Transverse colon (tissue), 4 donors: ENCODE measurements at regions not wholly inside any gene's neighbourhood (a gene's known extent, or its start where the extent isn't known, plus 50 kb on each side); places are given as distances from the start of the nearest gene placed in this dataset.
"Not testable (repeated sequence)": the region's sequence is repeated elsewhere in the genome, so short reads cannot be mapped to it uniquely, and the experiment has no call there.

Source experiments
- DNase-seq: peaks from one replicate; pipeline ENCODE4 v3.0.0-alpha.2; 2019
- H3K27ac ChIP-seq, 4 donors: fragments of 200-600 bp; sonication (generic); 2 replicates each; pipeline ENCODE4 v1.5.1; 2016 to 2018; ENCODE audit warnings: inconsistent platforms in 4 of 4
- H3K27me3 ChIP-seq: fragments of 200-600 bp; sonication (generic); 2 replicates; pipeline ENCODE4 v1.5.1; 2017; ENCODE audit warnings: inconsistent platforms
- H3K36me3 ChIP-seq, 4 donors: fragments of 200-600 bp; sonication (generic); 2 replicates each; pipeline ENCODE4 v1.5.1; 2017 to 2019; ENCODE audit warnings: inconsistent platforms in 4 of 4
- H3K4me1 ChIP-seq, 4 donors: fragments of 200-600 bp; sonication (generic); 2 replicates each; pipeline ENCODE4 v1.5.1; 2017 to 2020; ENCODE audit warnings: inconsistent platforms in 4 of 4
- H3K4me3 ChIP-seq, 4 donors: fragments of 200-600 bp; sonication (generic); 1 replicate in 1 of 4; 2 replicates in 3 of 4; pipeline versions ENCODE4 v1.5.1 to v1.6.1; 2017 to 2019; ENCODE audit warnings: inconsistent platforms in 4 of 4
- H3K9me3 ChIP-seq, 2 donors: fragments of 200-600 bp; sonication (generic); 2 replicates each; pipeline ENCODE4 v1.5.1; 2017 to 2019; ENCODE audit warnings: inconsistent platforms in 2 of 2
- CTCF ChIP-seq, 5 experiments: fragments of 200-600 bp in 3 of 5; fragments of 450-650 bp in 2 of 5; sonication (generic) in 3 of 5; IDR thresholded peaks; 1 replicate in 2 of 5; 2 replicates in 3 of 5; pipeline ENCODE4 v1.5.1; 2016 to 2017; ENCODE audit warnings: antibody characterized with exemption in 5 of 5, inconsistent platforms in 3 of 5, mild to moderate bottlenecking in 2 of 5, moderate library complexity in 1 of 5
- EP300 ChIP-seq: sonication (generic); formaldehyde crosslinking; IDR thresholded peaks from one replicate; pipeline ENCODE4 v1.6.1; 2017; ENCODE audit warnings: antibody characterized with exemption, low read depth
- POLR2A ChIP-seq: fragments of 450-650 bp; IDR thresholded peaks from one replicate; pipeline ENCODE4 v1.6.1; 2016; ENCODE audit warnings: antibody characterized with exemption, mild to moderate bottlenecking, moderate library complexity
- POLR2AphosphoS5 ChIP-seq, 3 donors: sonication (generic); formaldehyde crosslinking; IDR thresholded peaks; one replicate each; pipeline ENCODE4 v1.6.1; 2016; ENCODE audit warnings: antibody characterized with exemption in 3 of 3
- WGBS, 2 donors: methylation state at CpG; one replicate each; pipeline ENCODE4 v1.1.5; 2018; ENCODE audit warnings: low coverage in 1 of 2; 5-methylcytosine and 5-hydroxymethylcytosine counted together
- in situ Hi-C, 4 donors: fragments of 200-750 bp; cut with MboI; loops; one replicate each; pipeline versions ENCODE4 v1.15.0 to v1.15.1; 2017; ENCODE audit warnings: low sequenced_read_pairs in 3 of 4, low pct_ligation_motif_present in 1 of 4, low pct_unique_long_range_greater_than_20kb in 1 of 4
- intact Hi-C: fragments of 100-400 bp; cut with DNase I; formaldehyde crosslinking; loops from one replicate; pipeline ENCODE4 v1.15.1; 2023; ENCODE audit warnings: low total_unique reads
- small RNA-seq, 4 donors: library from RNA; depleted of rRNA; stranded (forward); fragments of <200 nt; gene quantifications; one replicate each; pipeline ENCODE3, GENCODE V24; 2016

DNA sequence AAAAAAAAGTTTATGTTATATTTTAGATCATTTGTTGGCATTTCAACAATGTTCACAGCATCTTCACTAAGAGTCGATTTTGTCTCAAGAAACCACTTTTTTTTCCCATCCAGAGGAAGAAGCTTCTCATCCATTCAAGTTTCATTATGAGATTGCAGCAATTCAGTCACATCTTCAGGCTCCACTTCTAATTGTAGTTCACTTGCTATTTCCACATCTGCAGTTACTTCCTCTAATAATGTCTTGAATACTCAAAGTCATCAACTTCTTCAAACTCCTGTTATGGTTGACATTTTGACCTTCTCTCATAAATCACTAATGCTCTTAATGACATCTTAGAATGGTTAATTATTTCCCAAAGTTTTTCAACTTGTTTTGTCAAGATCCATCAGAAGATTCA is 61.3 kb upstream of the CHORDC1 start:
- intact Hi-C loops: no loop called here
- Histone ChIP-seq H3K27ac (no peak overlapping the region), H3K4me3 (no peak overlapping the region), H3K9me3 (no peaks in the 10 kb centered on the region), H3K4me1 (no peaks in the 10 kb centered on the region), H3K36me3 (no peaks in the 10 kb centered on the region), H3K27me3 (no peaks in the 10 kb centered on the region)
- in situ Hi-C loops: no loop called here
- TF ChIP-seq POLR2A (no peak), EP300 (no peak), POLR2AphosphoS5 (IDR thresholded peaks at IDR 0.05) (no peak), CTCF (IDR thresholded peaks at IDR 0.05) (no peak)
- WGBS, 2 donors: 25 to 57% methylated on average over 1 of the region's 1 CpG
- DNase-seq: no peak

- DNase-seq, H3K27me3 ChIP-seq, H3K4me3 ChIP-seq, H3K27ac ChIP-seq, in situ Hi-C loops, H3K4me1 ChIP-seq, intact Hi-C loops, H3K36me3 ChIP-seq, H3K9me3 ChIP-seq: not testable (repeated sequence)
- 95 to 100% methylated on average over 3 to 13 of the region's 13 CpGs for WGBS, 2 donors
These were observed 59.8 kb upstream of the CHORDC1 start for GRCh38 chr11:90282551-90283071.

DNA sequence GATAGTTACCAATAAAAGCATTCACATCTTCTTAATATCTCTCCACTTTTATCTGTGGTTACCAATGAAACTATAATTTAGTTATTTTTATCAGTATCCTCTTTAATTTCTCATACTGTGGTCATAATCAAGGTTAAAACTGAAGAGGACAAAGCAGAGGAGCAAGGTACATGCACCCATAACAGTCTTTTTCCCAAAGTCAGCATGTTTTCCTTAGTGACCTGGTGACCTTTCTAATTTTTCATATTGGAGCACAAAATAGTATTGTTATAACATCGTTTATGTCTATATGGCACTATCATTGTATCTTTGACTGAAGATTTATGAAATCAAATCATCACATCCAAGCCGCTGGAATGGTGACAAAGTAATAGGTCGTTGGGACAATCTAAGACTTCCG is 51.5 kb upstream of the CHORDC1 start:
- Histone ChIP-seq H3K36me3 (no peaks in the 10 kb centered on the region), H3K27ac (no peak overlapping the region), H3K9me3 (no peaks in the 10 kb centered on the region), H3K4me1 (no peaks in the 10 kb centered on the region), H3K27me3 (no peaks in the 10 kb centered on the region), H3K4me3 (no peak overlapping the region)
- no peak for TF ChIP-seq POLR2AphosphoS5 (IDR thresholded peaks at IDR 0.05)
- no peak for TF ChIP-seq POLR2A
- no peak for TF ChIP-seq EP300
- no peak for TF ChIP-seq CTCF (IDR thresholded peaks at IDR 0.05)
- in situ Hi-C loops (no loop called here), intact Hi-C loops (no loop called here)
- WGBS, 2 donors: 73 to 74% methylated on average over 4 of the region's 4 CpGs
- DNase-seq: no peak

Small RNAs in the stretch of these regions (small RNA-seq; reads per million reads assigned to genes)
- gene AP001002.3 (0 reads per million in 4 donors), gene MIR1261 (0 reads per million in 4 donors), gene MIR4490 (0 reads per million in 4 donors)
